ENCODE measurements at regions not wholly inside any gene's neighbourhood (a gene's known extent, or its start where the extent isn't known, plus 50 kb on each side); places are given as distances from the start of the nearest gene placed in this dataset.

GRCh38 chr3:150022381-150023238 lies 51.9 kb upstream of the PFN2 start:
- DNase-seq (ENCODE audit: low spot score): peak; percentile 34

- no peak for DNase-seq (ENCODE audit: low spot score)
Measured at GRCh38 chr3:150020527-150020926, 49.8 kb upstream of the PFN2 start.
